A673 (cell line): ENCODE measurements at regions not wholly inside any gene's neighbourhood (a gene's known extent, or its start where the extent isn't known, plus 50 kb on each side); places are given as distances from the start of the nearest gene placed in this dataset.

Experiments
- BruUV-seq: library from RNA; stranded (reverse); fragments of 400-500 nt; replicated peaks from 2 replicates; lab custom pipeline; 2021; lab: Mats Ljungman, UMichigan
- CTCF ChIA-PET: fragments of 300-600 bp; sonication (Branson Sonifier 250); formaldehyde crosslinking; loops from one replicate; lab custom pipeline; 2022; ENCODE audit warnings: antibody characterized with exemption; lab: Charles Lee
- POLR2A ChIA-PET: fragments of 300-600 bp; sonication (Branson Sonifier 250); formaldehyde crosslinking; loops from one replicate; lab custom pipeline; 2022; ENCODE audit warnings: antibody characterized with exemption; ENCODE audit not compliant: low non-redundant PET; lab: Charles Lee
- DNase-seq: peaks from one replicate; pipeline ENCODE4 v3.0.0-alpha.2; 2015; ENCODE audit warnings: low spot score
- H3K27ac ChIP-seq: fragments of 200-600 bp; sonication (generic); 2 replicates; pipeline ENCODE4 v1.5.1; 2016; ENCODE audit warnings: mixed run types, low read depth, mild to moderate bottlenecking, mixed read lengths, antibody characterized with exemption, low read length; ENCODE audit not compliant: poor library complexity, severe bottlenecking
- H3K27me3 ChIP-seq: fragments of 200-600 bp; sonication (generic); replicated peaks from 2 replicates; pipeline ENCODE4 v1.6.1; 2017; ENCODE audit warnings: mixed run types, low read depth, mild to moderate bottlenecking, mixed read lengths, antibody characterized with exemption, low read length; ENCODE audit not compliant: insufficient read depth, poor library complexity
- H3K36me3 ChIP-seq: fragments of 200-600 bp; sonication (generic); 2 replicates; pipeline ENCODE4 v1.6.1; 2016; ENCODE audit warnings: mixed run types, mild to moderate bottlenecking, mixed read lengths, antibody characterized with exemption, low read length; ENCODE audit not compliant: insufficient read depth, poor library complexity, severe bottlenecking
- H3K4me1 ChIP-seq: fragments of 200-600 bp; sonication (generic); 2 replicates; pipeline ENCODE4 v1.6.1; 2017; ENCODE audit warnings: mixed run types, mild to moderate bottlenecking, mixed read lengths, antibody characterized with exemption, low read length; ENCODE audit not compliant: insufficient read depth, poor library complexity, severe bottlenecking
- H3K4me3 ChIP-seq: fragments of 200-600 bp; sonication (generic); 2 replicates; pipeline ENCODE4 v1.5.1; 2016; ENCODE audit warnings: low read depth, mixed run types, mild to moderate bottlenecking, mixed read lengths, low read length; ENCODE audit not compliant: poor library complexity, severe bottlenecking
- H3K9me3 ChIP-seq: fragments of 200-600 bp; sonication (generic); 2 replicates; pipeline ENCODE4 v1.6.1; 2016; ENCODE audit warnings: mixed run types, low read depth, mild to moderate bottlenecking, mixed read lengths, antibody characterized with exemption, low read length; ENCODE audit not compliant: poor library complexity, severe bottlenecking
- CTCF ChIP-seq: fragments of 300-800, 200-600 bp; sonication (generic); conservative IDR thresholded peaks from 2 replicates; pipeline ENCODE4 v1.5.1; 2017; ENCODE audit warnings: low read depth, mild to moderate bottlenecking, antibody characterized with exemption, low read length, moderate library complexity, mixed read lengths
- EZH2 ChIP-seq: fragments of 200-600 bp; sonication (generic); IDR thresholded peaks from 2 replicates; pipeline ENCODE4 v1.6.1; 2017; ENCODE audit warnings: borderline replicate concordance, low read depth, mild to moderate bottlenecking, mixed read lengths, antibody characterized with exemption, low read length; ENCODE audit not compliant: poor library complexity, severe bottlenecking
- intact Hi-C: fragments of 100-400 bp; cut with micrococcal nuclease; formaldehyde crosslinking; loops from one replicate; pipeline ENCODE4 v1.10.0; 2022; ENCODE audit not compliant: unreplicated experiment

GRCh38 chr2:228352048-228352447 lies 170.6 kb upstream of the SPHKAP start:
- H3K27me3 ChIP-seq = no peaks in the 10 kb centered on the region
- intact Hi-C loops = no loop called here

GRCh38 chr2:228348516-228349064 lies 167.1 kb upstream of the SPHKAP start:
- intact Hi-C loops = no loop called here
- CTCF ChIA-PET = no interaction called here

More at GRCh38 chr2:228352048-228352447, 170.6 kb upstream of the SPHKAP start:
- no peak overlapping the region for H3K4me3 ChIP-seq
- DNase-seq = peak; percentile 59
- H3K27ac ChIP-seq = no peak overlapping the region
- TF ChIP-seq CTCF (no peak), EZH2 (no peak)
- H3K9me3 ChIP-seq = no peaks in the 10 kb centered on the region
- ChIA-PET CTCF (no interaction called here), POLR2A (interaction anchor here (0.6 kb wide), 1 partner anchor 374 kb away, joined by 5 read pairs; no protein-coding TSS in a partner anchor)
- no peaks in the 10 kb centered on the region for H3K36me3 ChIP-seq
- peaks cover 6% of the 10 kb centered on the region for H3K4me1 ChIP-seq
- no TSS peak for BruUV-seq

GRCh38 chr2:228344531-228344930 lies 163.0 kb upstream of the SPHKAP start:
- no peak for DNase-seq
- CTCF ChIA-PET = no interaction called here
- intact Hi-C loops = no loop called here
- H3K27me3 ChIP-seq = no peaks in the 10 kb centered on the region
- no peaks in the 10 kb centered on the region for H3K36me3 ChIP-seq
- no peak overlapping the region for H3K27ac ChIP-seq
- no peak for TF ChIP-seq EZH2
- no peak for TF ChIP-seq CTCF
- POLR2A ChIA-PET = no interaction called here
- H3K4me1 ChIP-seq = no peaks in the 10 kb centered on the region
- H3K4me3 ChIP-seq = no peak overlapping the region
- BruUV-seq = no TSS peak
- H3K9me3 ChIP-seq = peaks cover 9% of the 10 kb centered on the region

More at GRCh38 chr2:228348516-228349064, 167.1 kb upstream of the SPHKAP start:
- Histone ChIP-seq H3K4me1 (peaks cover 6% of the 10 kb centered on the region), H3K27ac (no peak overlapping the region), H3K27me3 (no peaks in the 10 kb centered on the region), H3K36me3 (no peaks in the 10 kb centered on the region), H3K9me3 (no peaks in the 10 kb centered on the region), H3K4me3 (no peak overlapping the region)
- no peak for TF ChIP-seq EZH2
- no peak for TF ChIP-seq CTCF
- POLR2A ChIA-PET = no interaction called here
- no TSS peak for BruUV-seq
- DNase-seq = no peak
